ENCODE measurements at regions not wholly inside any gene's neighbourhood (a gene's known extent, or its start where the extent isn't known, plus 50 kb on each side); places are given as distances from the start of the nearest gene placed in this dataset.
"Not testable (repeated sequence)": the region's sequence is repeated elsewhere in the genome, so short reads cannot be mapped to it uniquely, and the experiment has no call there.

DNA sequence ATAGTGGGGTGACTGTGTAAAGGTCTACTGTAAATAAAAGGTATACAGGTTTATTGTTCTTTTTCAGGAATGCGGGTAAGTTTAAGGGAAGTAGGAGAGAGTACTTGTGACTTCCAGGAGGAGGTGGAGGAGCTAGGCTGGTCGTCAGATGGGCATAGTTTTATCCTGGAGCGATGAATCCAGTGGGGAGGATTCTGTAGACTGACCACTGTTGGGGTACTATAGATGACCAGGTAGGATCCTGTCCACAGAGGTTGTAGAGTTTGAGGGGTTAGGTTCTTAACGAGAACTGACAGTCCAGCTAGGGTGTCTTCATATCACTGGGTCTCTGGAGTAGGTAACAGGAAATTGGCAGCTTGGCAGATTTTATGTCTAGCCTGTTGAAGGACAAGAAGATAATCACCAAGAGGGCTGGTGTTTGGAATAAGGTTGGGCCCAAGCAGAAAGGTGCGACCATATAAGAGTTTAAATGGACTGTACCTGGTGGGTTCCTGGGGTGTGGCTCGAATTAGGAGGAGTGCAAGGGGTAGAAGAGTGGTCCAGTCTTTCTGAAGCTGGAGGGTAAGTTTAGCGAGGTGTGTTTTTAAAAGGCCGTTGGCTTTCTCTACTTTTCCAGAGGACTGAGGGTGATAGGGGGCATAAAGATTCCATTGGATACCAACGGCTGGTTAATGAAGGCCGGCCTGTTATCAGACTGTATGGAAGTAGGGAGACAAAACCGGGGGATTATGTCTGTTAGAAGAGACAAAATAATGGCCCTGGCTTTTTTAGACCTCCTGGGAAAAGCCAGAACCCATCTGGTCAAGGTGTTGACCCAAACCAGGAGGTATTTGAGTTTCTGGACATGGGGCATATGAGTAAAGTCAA, 751.3 kb upstream of the ADGRB3 start:
- 82 to 86% methylated on average over 8 to 11 of the region's 11 CpGs for WGBS, 2 donors (ENCODE audit: low coverage in 1 of 2)
- in situ Hi-C loops (cut with MboI; ENCODE audit: low pct_ligation_motif_present in 1 of 4, low pct_unique_long_range_greater_than_20kb in 1 of 4, low sequenced_read_pairs in 3 of 4) (no loop called here), intact Hi-C loops (cut with DNase I; ENCODE audit: low total_unique reads) (no loop called here)
- Histone ChIP-seq H3K4me3 (no peak overlapping the region), H3K4me1 (no peaks in the 10 kb centered on the region), H3K27me3 (no peaks in the 10 kb centered on the region), H3K9me3 (peaks cover 0 to 3% of the 10 kb centered on the region in 2 donors), H3K27ac (no peak overlapping the region), H3K36me3 (no peaks in the 10 kb centered on the region)
- no peak for TF ChIP-seq POLR2A (IDR thresholded peaks at IDR 0.05)
- TF ChIP-seq CTCF (IDR thresholded peaks at IDR 0.05): no peak
- DNase-seq: no peak

DNA sequence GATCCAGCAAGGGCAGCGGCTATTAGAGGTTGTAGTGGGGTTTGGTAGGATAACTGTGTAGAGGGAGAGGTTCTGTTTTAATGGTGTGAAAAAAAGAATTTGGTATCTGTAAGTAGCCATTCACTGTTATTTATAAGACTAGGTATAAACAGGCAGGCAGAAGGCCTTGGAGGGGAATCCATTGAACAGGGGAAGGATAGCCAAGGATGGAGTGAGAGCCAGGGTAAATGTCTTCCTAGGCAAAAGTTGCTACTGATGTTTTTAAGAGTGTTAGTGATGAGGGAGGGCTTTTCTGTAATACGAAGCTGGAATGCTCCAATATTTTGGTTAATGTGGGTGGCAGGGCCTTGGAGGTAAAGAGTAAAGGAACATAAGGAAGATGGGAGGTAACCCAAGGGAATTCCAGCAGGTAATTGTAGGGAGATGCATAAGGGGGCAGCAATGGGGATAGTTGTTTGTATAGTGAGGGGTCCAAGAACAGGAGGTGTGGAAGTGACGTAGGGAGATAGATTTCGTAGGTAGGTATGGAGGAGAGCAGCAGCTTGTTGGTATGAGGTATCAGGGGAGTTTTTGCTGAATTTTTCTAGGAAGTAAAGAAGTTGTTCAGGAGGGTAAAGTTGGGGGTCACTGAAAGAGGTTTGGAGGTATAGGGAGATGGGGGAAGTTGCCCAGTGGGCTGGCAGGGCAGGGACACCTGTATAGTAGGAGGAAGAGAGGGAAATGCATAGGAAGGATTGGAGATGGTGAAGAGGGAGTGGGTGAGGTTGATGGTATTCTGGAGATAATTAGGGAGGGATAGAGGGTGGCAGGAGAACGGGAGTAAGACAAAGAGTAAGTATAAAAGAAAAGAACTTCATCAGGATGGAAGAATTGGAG, 752.4 kb upstream of the ADGRB3 start:
- H3K4me1 ChIP-seq: no peaks in the 10 kb centered on the region
- TF ChIP-seq POLR2A (IDR thresholded peaks at IDR 0.05): no peak
- 71 to 76% methylated on average over 3 to 5 of the region's 5 CpGs for WGBS, 2 donors (ENCODE audit: low coverage in 1 of 2)
- H3K27me3 ChIP-seq: no peaks in the 10 kb centered on the region
- in situ Hi-C loops (cut with MboI; ENCODE audit: low pct_ligation_motif_present in 1 of 4, low pct_unique_long_range_greater_than_20kb in 1 of 4, low sequenced_read_pairs in 3 of 4) (no loop called here), intact Hi-C loops (cut with DNase I; ENCODE audit: low total_unique reads) (no loop called here)
- H3K36me3 ChIP-seq: no peaks in the 10 kb centered on the region
- H3K27ac ChIP-seq: no peak overlapping the region
- H3K9me3 ChIP-seq: peaks cover 0 to 3% of the 10 kb centered on the region in 2 donors
- H3K4me3 ChIP-seq: no peak overlapping the region
- no peak for DNase-seq

DNA sequence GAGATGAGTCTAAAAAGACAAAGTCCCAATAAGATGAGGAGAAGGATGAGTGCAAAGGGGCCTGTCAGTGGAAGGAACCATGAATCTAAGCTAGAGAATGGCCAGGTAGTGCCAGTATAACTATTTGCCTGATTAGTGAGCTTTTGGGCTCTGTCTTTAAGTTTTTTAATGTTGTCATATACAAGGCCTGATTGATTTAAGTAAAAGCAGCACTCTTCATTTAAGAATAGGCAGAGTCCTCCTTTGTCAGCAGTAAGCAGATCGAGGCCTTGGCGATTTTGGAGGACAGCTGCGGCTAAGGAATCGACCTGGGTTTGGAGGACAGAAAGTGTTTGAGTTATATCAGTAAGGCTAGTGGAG, 753.4 kb upstream of the ADGRB3 start:
- Histone ChIP-seq H3K9me3 (no peaks in the 10 kb centered on the region), H3K4me3 (no peak overlapping the region), H3K27ac (no peak overlapping the region), H3K36me3 (no peaks in the 10 kb centered on the region), H3K27me3 (no peaks in the 10 kb centered on the region), H3K4me1 (no peaks in the 10 kb centered on the region)
- TF ChIP-seq POLR2AphosphoS5 (IDR thresholded peaks at IDR 0.05): no peak
- no peak for TF ChIP-seq EP300 (IDR thresholded peaks at IDR 0.05; ENCODE audit: low read depth)
- intact Hi-C loops (cut with DNase I; ENCODE audit: low total_unique reads): no loop called here
- in situ Hi-C loops (cut with MboI; ENCODE audit: low pct_ligation_motif_present in 1 of 4, low pct_unique_long_range_greater_than_20kb in 1 of 4, low sequenced_read_pairs in 3 of 4): no loop called here
- WGBS, 2 donors (ENCODE audit: low coverage in 1 of 2): 85% methylated on average over 4 of the region's 4 CpGs
- no peak for DNase-seq

- TF ChIP-seq CTCF (IDR thresholded peaks at IDR 0.05) (no peak), EP300 (IDR thresholded peaks at IDR 0.05; ENCODE audit: low read depth) (no peak), POLR2A (IDR thresholded peaks at IDR 0.05) (no peak), POLR2AphosphoS5 (IDR thresholded peaks at IDR 0.05) (no peak)
- in situ Hi-C loops (cut with MboI; ENCODE audit: low pct_ligation_motif_present in 1 of 4, low pct_unique_long_range_greater_than_20kb in 1 of 4, low sequenced_read_pairs in 3 of 4) (no loop called here), intact Hi-C loops (cut with DNase I; ENCODE audit: low total_unique reads) (no loop called here)
- Histone ChIP-seq H3K9me3 (no peaks in the 10 kb centered on the region), H3K4me1 (no peaks in the 10 kb centered on the region), H3K27ac (no peak overlapping the region), H3K27me3 (no peaks in the 10 kb centered on the region), H3K36me3 (no peaks in the 10 kb centered on the region), H3K4me3 (no peak overlapping the region)
- no peak for DNase-seq
- 86 to 89% methylated on average over 9 to 16 of the region's 16 CpGs for WGBS, 2 donors (ENCODE audit: low coverage in 1 of 2)
Observed at GRCh38 chr6:67880939-67881705, 754.0 kb upstream of the ADGRB3 start.

DNA sequence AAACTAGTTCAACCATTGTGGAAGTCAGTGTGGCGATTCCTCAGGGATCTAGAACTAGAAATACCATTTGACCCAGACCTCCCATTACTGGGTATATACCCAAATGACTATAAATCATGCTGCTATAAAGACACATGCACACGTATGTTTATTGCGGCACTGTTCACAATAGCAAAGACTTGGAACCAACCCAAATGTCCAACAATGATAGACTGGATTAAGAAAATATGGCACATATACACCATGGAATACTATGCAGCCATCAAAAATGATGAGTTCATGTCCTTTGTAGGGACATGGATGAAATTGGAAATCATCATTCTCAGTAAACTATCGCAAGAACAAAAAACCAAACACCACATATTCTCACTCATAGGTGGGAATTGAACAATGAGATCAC, 754.7 kb upstream of the ADGRB3 start:
- H3K36me3 ChIP-seq; in situ Hi-C loops (cut with MboI; ENCODE audit: low pct_ligation_motif_present in 1 of 4, low pct_unique_long_range_greater_than_20kb in 1 of 4, low sequenced_read_pairs in 3 of 4); H3K4me3 ChIP-seq; H3K4me1 ChIP-seq; intact Hi-C loops (cut with DNase I; ENCODE audit: low total_unique reads); DNase-seq; H3K9me3 ChIP-seq; H3K27ac ChIP-seq; H3K27me3 ChIP-seq: not testable (repeated sequence)
- 84% methylated on average over 3 of the region's 4 CpGs; no CpG with 5 or more reads in 1 of the 2 donors for WGBS, 2 donors (ENCODE audit: low coverage in 1 of 2)

- WGBS, 2 donors (ENCODE audit: low coverage in 1 of 2): no CpG with 5 or more reads among the region's 1 CpG
- DNase-seq; H3K27ac ChIP-seq; H3K27me3 ChIP-seq; intact Hi-C loops (cut with DNase I; ENCODE audit: low total_unique reads); H3K36me3 ChIP-seq; H3K4me3 ChIP-seq; H3K9me3 ChIP-seq; in situ Hi-C loops (cut with MboI; ENCODE audit: low pct_ligation_motif_present in 1 of 4, low pct_unique_long_range_greater_than_20kb in 1 of 4, low sequenced_read_pairs in 3 of 4); H3K4me1 ChIP-seq: not testable (repeated sequence)
Observed at GRCh38 chr6:67879928-67880327, 755.2 kb upstream of the ADGRB3 start.

- intact Hi-C loops (cut with DNase I; ENCODE audit: low total_unique reads); H3K9me3 ChIP-seq; in situ Hi-C loops (cut with MboI; ENCODE audit: low pct_ligation_motif_present in 1 of 4, low pct_unique_long_range_greater_than_20kb in 1 of 4, low sequenced_read_pairs in 3 of 4); H3K4me1 ChIP-seq; H3K4me3 ChIP-seq; H3K27me3 ChIP-seq; DNase-seq; H3K27ac ChIP-seq; H3K36me3 ChIP-seq: not testable (repeated sequence)
- 93% methylated on average over 1 of the region's 1 CpG; no CpG with 5 or more reads in 1 of the 2 donors for WGBS, 2 donors (ENCODE audit: low coverage in 1 of 2)
Observed at GRCh38 chr6:67879105-67879904, 755.8 kb upstream of the ADGRB3 start.
